Stimulated activated CD4-positive, alpha-beta T cell treated with anti-CD3 and anti-CD28 coated beads, TNF-alpha, amount 100 ng/mL, for 24 hours (primary cell): ENCODE measurements at regions not wholly inside any gene's neighbourhood (a gene's known extent, or its start where the extent isn't known, plus 50 kb on each side); places are given as distances from the start of the nearest gene placed in this dataset.
"Not testable (repeated sequence)": the region's sequence is repeated elsewhere in the genome, so short reads cannot be mapped to it uniquely, and the experiment has no call there.

Source experiments
- DNase-seq, 3 experiments: peaks; one replicate each; pipeline ENCODE4 v3.0.0-alpha.2; 2020; ENCODE audit warnings: low read depth in 3 of 3

- DNase-seq: no peak
Measured at GRCh38 chr2:65789923-65790675, 357.7 kb upstream of the SPRED2 start.

- DNase-seq: no peak
Measured at GRCh38 chr2:65788556-65788955, 356.2 kb upstream of the SPRED2 start.

GRCh38 chr2:65786765-65787164 is 354.4 kb upstream of the SPRED2 start:
- no peak for DNase-seq

- no peak for DNase-seq
Measured at GRCh38 chr2:65786007-65786717, 353.8 kb upstream of the SPRED2 start.

DNA sequence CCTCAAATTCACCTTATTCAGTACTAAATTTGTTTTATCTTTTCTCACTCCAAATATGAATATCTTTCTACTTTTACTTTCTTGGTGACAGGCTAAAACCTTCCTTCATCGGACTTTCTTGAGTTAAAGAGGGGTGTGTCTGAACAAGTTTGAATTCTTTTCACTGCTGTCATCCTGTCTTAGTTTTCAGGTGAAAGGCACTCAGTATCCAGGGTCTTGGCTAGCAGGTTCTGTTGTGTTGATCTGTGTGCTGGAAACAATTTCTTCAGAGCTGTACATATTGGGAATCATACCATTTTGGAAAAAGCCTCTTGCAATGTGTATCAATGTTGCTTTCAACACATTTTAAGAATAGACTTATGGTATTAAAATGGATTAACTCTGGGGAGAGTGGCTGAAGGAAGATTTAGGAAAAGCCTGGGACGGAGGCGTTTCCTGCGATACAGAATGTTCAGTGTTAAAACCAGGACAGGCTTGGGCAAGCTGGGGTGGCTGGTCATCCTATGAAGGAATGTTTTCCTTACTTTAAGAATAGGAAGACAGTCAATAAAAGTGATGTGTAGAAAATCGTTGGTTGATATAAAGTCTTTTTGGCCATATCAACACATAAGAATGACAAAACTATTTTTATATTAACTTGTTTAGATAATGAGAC is 350.7 kb upstream of the SPRED2 start:
- DNase-seq: no peak

- no peak for DNase-seq
Measured at GRCh38 chr2:65782186-65782585, 349.8 kb upstream of the SPRED2 start.

DNA sequence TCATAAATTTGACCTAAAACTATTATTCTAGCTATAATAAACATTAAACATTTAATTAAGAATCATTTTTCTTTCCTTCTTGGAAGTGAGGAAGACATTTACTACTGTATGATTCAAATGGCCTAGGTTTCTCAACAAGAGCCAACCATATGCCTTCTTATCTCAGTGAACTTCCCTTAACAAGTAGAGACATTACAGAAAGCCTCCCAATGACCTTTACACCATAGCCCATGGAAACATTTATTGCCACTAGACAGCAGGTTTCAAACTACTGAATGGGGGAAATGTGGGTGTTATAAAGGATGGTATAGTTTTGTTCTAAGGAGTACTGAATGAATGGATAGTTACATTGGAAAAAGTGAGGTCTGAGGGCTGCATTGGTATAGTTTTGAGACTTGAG is 349.4 kb upstream of the SPRED2 start:
- no peak for DNase-seq

- no peak for DNase-seq
Measured at GRCh38 chr2:65779021-65779420, 346.6 kb upstream of the SPRED2 start.

GRCh38 chr2:65778137-65778536 is 345.7 kb upstream of the SPRED2 start:
- no peak for DNase-seq

- DNase-seq: no peak
Measured at GRCh38 chr2:65775839-65776238, 343.4 kb upstream of the SPRED2 start.

DNA sequence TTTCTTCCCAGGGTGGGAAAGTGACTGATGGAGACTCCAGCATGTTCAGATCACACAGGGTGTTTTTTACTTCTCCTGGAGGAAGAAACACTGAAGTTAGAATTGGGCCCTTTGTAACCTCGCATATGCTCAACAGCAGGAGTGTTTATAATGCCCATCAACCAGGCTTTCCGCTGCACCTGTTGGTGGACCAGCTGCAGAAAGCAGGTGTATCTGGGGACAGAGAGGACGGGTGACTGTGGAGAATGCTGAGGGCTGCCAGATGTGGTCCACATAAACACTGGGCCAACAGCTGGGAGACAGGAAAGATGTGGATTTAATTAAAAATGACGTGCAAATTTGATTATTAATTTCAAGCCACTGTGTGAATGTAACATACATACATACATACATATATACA is 335.5 kb upstream of the SPRED2 start:
- no peak for DNase-seq

DNA sequence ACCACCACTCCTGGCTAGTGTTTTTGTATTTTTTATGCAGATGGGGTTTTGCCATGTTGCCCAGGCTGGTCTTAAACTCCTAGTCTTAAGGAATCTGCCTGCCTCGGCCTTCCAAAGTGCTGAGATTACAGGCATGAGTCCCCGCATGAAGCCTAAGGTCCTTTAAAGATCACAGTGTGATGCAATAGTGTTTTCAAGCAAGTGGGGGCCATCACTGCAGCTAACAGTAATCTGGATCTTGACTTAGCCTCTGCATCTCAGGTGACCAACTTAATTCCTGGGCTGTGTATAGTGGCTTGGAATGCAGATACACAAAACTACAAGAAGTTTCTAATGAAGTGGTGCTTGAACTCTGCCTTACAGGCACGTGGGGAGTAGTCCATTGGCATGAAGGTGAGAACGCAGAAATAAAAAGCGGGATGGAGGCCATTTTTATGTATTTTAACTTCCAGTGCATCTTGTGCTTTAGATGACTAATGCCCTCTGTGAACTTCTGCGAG is 334.4 kb upstream of the SPRED2 start:
- no peak for DNase-seq

GRCh38 chr2:65765376-65765775 is 333.0 kb upstream of the SPRED2 start:
- DNase-seq: no peak

- DNase-seq: no peak
Measured at GRCh38 chr2:65762068-65762467, 329.7 kb upstream of the SPRED2 start.

- DNase-seq: no peak
Measured at GRCh38 chr2:65754219-65754618, 321.8 kb upstream of the SPRED2 start.

DNA sequence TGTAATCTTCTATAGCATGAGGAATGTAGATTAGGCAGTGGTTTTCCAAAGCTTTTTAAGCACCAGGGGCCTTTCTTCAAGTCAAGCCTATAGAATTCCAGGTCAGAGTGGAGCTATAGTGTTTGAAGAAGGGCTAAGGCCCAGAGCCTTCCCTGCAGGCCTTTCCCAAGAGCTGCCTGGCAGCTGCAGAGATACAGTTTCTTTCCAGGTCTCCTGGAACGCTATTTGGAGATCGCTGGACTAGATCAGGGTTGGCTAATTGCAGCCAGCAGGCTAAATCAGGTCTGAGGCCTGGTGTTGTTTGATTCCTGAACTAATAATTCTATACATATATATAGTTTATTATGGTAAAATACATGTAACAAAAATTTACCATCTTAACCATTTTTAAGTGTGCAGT is 319.0 kb upstream of the SPRED2 start:
- DNase-seq: no peak

GRCh38 chr2:65749545-65749944 is 317.1 kb upstream of the SPRED2 start:
- no peak for DNase-seq

DNA sequence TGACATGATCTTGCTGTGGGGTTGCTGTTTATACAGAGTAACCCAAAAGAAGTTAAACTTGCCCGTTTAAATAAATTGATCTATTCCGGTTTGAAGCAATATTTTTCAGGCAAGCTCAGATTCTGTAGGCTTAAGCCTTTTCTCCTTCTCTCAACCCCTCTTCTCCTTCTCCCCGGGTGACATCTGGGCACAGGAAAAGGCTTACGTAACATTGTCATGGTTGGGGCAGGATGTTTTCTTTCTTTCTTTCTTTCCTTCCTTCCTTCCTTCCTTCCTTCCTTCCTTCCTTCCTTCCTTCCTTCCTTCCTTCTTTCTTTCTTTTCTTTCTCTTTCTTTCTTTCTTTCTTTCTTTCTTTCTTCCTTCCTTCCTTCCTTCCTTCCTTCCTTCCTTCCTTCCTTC is 315.5 kb upstream of the SPRED2 start:
- not testable (repeated sequence) for DNase-seq

- no peak for DNase-seq
Measured at GRCh38 chr2:65746931-65747675, 314.7 kb upstream of the SPRED2 start.

DNA sequence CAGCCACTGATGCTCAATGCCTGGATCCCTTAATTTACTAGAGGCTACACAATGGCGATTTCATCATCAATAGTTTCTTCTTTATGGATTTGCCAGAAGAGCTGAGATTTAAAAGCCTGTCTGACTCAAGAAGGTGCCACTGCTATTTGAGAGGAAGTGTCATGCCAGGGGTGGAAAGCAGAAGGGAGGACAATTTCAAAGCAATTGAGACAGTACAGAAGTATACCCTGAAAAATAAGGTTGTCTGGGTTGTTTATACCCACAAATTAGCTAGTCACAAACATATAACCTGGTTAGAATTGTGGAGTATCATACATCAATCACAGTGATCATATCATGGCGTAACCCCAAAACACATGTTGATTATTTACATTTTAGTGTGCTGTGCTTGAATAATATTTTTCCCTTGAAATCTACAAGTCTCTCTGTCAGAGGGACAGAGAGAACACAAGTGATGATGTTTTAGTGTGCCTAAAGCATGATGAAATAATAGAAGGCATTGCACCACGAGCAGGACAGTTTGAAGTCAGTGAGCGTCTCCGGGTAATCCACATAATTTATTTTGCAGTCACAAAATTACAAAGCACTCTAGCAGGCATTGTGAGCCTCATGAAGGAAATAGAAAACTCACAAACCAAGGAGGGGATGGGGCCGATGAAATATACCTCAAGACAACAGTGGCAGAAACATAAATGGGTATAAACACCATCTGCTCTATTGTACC is 312.2 kb upstream of the SPRED2 start:
- DNase-seq: no peak

GRCh38 chr2:65742977-65743376 is 310.6 kb upstream of the SPRED2 start:
- DNase-seq: no peak
